ENCODE measurements at regions not wholly inside any gene's neighbourhood (a gene's known extent, or its start where the extent isn't known, plus 50 kb on each side); places are given as distances from the start of the nearest gene placed in this dataset.

GRCh38 chr13:63460462-63461090 lies 2044.9 kb upstream of the PCDH20 start:
- TF ChIP-seq CTCF (IDR thresholded peaks at IDR 0.05): no peak
- H3K27ac Mint-ChIP-seq: no peak overlapping the region
- no peaks in the 10 kb centered on the region for H3K4me1 Mint-ChIP-seq
- H3K27me3 Mint-ChIP-seq (ENCODE audit: low read depth, poor library complexity): no peaks in the 10 kb centered on the region
- no peak for DNase-seq
- H3K36me3 Mint-ChIP-seq (ENCODE audit: low read depth): peaks cover 4% of the 10 kb centered on the region
- peaks cover 8% of the 10 kb centered on the region for H3K9me3 Mint-ChIP-seq
- no peak overlapping the region for H3K4me3 Mint-ChIP-seq

DNA sequence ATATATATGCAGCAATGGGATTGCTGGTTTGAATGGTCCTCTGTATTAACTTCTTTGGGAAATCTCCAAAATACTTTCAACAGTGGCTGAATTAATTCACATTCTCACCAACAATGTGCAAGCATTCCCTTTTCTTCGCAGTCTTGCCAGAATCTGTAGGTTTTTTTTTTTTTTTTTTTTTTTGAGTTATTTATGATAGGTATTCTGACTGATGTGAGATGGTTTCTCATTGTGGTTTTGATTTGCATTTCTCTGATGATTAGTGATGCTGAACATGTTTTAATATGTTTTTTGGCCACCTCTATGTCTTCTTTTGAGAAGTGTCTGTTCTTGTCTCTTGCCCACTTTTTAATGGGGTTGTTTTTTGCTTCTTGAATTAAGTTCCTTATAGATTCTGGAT lies 2041.5 kb upstream of the PCDH20 start:
- Mint-ChIP-seq H3K4me1 (no peaks in the 10 kb centered on the region), H3K9me3 (no peaks in the 10 kb centered on the region), H3K36me3 (ENCODE audit: low read depth) (no peaks in the 10 kb centered on the region), H3K4me3 (no peak overlapping the region), H3K27me3 (ENCODE audit: low read depth, poor library complexity) (no peaks in the 10 kb centered on the region), H3K27ac (no peak overlapping the region)
- TF ChIP-seq CTCF (IDR thresholded peaks at IDR 0.05): no peak
- DNase-seq: no peak

DNA sequence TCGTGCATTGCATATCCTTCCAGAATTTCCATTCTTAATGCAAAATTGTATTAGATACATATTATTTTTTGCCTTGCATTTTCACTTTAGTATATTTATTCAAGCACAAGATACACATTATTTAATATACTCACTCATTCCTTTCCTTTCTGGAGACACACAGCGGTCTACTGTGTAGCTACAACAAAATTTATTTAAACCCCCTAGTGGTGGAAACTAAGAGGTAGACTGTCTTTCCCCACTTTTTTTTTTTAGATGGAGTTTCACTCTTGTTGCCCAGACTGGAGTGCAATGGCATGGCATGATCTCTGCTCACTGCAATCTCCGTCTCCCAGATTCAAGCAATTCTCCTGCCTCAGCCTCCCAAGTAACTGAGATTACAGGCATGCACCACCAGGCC lies 2040.3 kb upstream of the PCDH20 start:
- Mint-ChIP-seq H3K36me3 (ENCODE audit: low read depth) (no peaks in the 10 kb centered on the region), H3K27ac (no peak overlapping the region), H3K4me3 (no peak overlapping the region), H3K4me1 (no peaks in the 10 kb centered on the region), H3K9me3 (peaks cover under 1% of the 10 kb centered on the region), H3K27me3 (ENCODE audit: low read depth, poor library complexity) (no peaks in the 10 kb centered on the region)
- TF ChIP-seq CTCF (IDR thresholded peaks at IDR 0.05): no peak
- DNase-seq: no peak

- Mint-ChIP-seq H3K4me3 (no peak overlapping the region), H3K27ac (peak overlapping the region; percentile 95), H3K9me3 (peaks cover 3% of the 10 kb centered on the region), H3K4me1 (peaks cover 16% of the 10 kb centered on the region), H3K27me3 (ENCODE audit: low read depth, poor library complexity) (no peaks in the 10 kb centered on the region), H3K36me3 (ENCODE audit: low read depth) (no peaks in the 10 kb centered on the region)
- TF ChIP-seq CTCF (IDR thresholded peaks at IDR 0.05): no peak
- DNase-seq: no peak
Measured at GRCh38 chr13:63449550-63449949, 2033.9 kb upstream of the PCDH20 start.

DNA sequence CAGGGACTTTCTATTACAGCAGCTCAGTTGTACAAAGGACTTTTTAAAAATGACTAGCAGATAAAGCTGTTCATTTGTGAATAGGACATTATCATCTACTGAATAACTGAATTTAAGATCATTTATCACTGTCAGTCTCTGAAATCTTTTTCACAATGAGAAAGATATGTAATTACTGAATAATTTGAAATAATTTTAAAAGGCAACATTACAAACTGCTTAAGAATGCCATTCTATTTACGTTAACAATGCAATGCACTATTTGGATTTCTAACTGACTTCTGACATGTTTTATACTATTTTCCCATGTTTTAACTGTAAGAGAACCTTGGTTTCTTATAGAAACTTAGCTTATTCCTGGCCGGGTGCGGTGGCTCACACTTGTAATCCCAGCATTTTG lies 2033.0 kb upstream of the PCDH20 start:
- H3K4me3 Mint-ChIP-seq: no peak overlapping the region

More for the DNA sequence above, 2033.0 kb upstream of the PCDH20 start:
- H3K36me3 Mint-ChIP-seq (ENCODE audit: low read depth): no peaks in the 10 kb centered on the region
- no peak overlapping the region for H3K27ac Mint-ChIP-seq
- no peaks in the 10 kb centered on the region for H3K27me3 Mint-ChIP-seq (ENCODE audit: low read depth, poor library complexity)
- peaks cover 3% of the 10 kb centered on the region for H3K9me3 Mint-ChIP-seq
- TF ChIP-seq CTCF (IDR thresholded peaks at IDR 0.05): no peak
- peaks cover 16% of the 10 kb centered on the region for H3K4me1 Mint-ChIP-seq
- DNase-seq: no peak
